ENCODE measurements at regions not wholly inside any gene's neighbourhood (a gene's known extent, or its start where the extent isn't known, plus 50 kb on each side); places are given as distances from the start of the nearest gene placed in this dataset.
"Not testable (repeated sequence)": the region's sequence is repeated elsewhere in the genome, so short reads cannot be mapped to it uniquely, and the experiment has no call there.

DNA sequence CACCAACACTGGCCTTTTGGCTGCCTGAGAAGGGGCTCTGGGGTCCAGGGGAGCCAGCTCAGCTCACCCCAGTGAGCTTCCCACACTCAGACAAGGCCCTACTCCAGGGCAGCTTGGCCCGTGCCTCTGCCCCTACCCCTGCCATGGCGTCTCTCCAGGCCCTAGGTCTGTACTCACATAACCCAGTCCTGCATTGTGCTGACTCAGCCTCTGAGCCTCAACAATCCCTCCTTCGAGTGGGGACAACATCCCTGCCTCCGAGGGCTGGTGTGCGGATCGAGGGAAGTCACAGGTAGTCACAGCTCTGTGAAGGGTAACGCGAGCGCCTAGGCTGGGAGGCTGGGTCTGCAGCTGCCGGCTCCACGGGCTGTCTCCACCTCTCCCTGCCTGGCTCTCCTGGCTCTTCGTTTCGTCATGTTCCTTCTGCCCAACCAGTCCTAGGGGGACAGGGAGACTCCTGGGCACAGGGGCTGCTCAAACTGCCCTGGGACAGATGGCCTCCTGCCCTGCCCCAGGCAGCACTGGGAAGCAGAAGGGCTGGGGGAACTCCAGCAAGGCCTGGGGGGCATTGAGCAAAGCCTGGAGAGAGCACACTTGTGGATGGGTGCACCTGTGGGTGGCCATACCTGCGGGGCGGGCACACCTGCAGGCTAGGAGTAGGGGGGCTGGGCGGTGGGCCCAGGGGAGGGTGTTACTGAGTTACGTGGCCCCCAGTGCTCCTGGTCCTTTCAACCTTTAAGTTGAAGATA lies 74.6 kb downstream of the RRM2 start:
- no peak for FAIRE-seq
- TF ChIP-seq TAF1 (IDR thresholded peaks at IDR 0.05; ENCODE audit: low read depth, low read length) = no peak
- TF ChIP-seq POU2F2 (IDR thresholded peaks at IDR 0.05; ENCODE audit: low read depth, low read length) = no peak
- TF ChIP-seq SPI1 (IDR thresholded peaks at IDR 0.05; ENCODE audit: low read depth, low read length) = no peak
- no peak for TF ChIP-seq POLR2AphosphoS5 (IDR thresholded peaks at IDR 0.05; ENCODE audit: low read depth, low read length)
- no peak for TF ChIP-seq PAX5 (IDR thresholded peaks at IDR 0.05; ENCODE audit: insufficient read depth, low read length, severe bottlenecking)
- TF ChIP-seq POLR2A (IDR thresholded peaks at IDR 0.05; ENCODE audit: low read depth, low read length) = no peak
- DNase-seq (ENCODE audit: insufficient read length, low spot score) = no peak

DNA sequence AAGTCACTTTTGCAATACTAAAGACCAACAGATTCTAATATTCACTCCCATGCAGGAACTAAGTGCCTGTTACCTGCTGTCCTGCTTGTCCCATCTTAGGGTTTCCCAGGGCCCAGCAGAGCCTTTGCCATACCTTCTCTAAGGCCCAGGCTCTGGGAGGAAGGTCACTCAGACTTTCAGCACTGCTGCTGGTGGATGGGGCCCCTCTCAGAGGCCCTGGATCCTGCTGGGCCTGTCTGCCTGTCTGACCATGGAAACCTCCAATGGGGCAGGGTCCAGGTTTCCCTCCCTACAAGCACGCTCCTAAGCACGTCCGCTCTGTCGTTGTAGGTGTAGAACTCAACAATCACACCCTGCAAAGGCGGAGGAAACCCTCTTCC lies 75.1 kb downstream of the RRM2 start:
- DNase-seq (ENCODE audit: insufficient read length, low spot score) (no peak), FAIRE-seq (no peak)
- TF ChIP-seq POU2F2 (IDR thresholded peaks at IDR 0.05; ENCODE audit: low read depth, low read length) (no peak), POLR2AphosphoS5 (IDR thresholded peaks at IDR 0.05; ENCODE audit: low read depth, low read length) (no peak), PAX5 (IDR thresholded peaks at IDR 0.05; ENCODE audit: insufficient read depth, low read length, severe bottlenecking) (no peak), POLR2A (IDR thresholded peaks at IDR 0.05; ENCODE audit: low read depth, low read length) (no peak), TAF1 (IDR thresholded peaks at IDR 0.05; ENCODE audit: low read depth, low read length) (no peak), SPI1 (IDR thresholded peaks at IDR 0.05; ENCODE audit: low read depth, low read length) (no peak)

DNA sequence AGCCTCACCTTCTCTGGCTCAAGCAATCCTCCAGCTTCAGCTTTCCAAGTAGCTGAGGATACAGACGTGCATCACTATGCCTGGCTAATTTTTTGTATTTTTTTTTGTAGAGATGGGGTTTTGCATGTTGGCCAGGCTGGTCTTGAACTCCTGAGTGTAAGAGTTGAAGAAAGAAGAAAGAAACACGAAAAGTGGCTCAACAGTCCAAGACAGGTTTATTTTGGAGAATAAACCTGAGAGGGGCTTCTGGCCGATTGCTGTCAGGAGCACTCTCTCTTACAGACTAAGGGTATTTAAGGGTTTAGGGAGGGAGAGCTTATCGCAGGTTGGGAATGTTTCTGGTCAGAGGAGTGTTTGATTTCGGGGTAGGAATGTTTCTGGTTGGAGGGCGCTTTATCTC lies 75.9 kb downstream of the RRM2 start:
- FAIRE-seq; DNase-seq (ENCODE audit: insufficient read length, low spot score): not testable (repeated sequence)

GRCh38 chr2:10201201-10201600 lies 78.7 kb downstream of the RRM2 start:
- TF ChIP-seq POU2F2 (IDR thresholded peaks at IDR 0.05; ENCODE audit: low read depth, low read length) (no peak), PAX5 (IDR thresholded peaks at IDR 0.05; ENCODE audit: insufficient read depth, low read length, severe bottlenecking) (no peak), POLR2AphosphoS5 (IDR thresholded peaks at IDR 0.05; ENCODE audit: low read depth, low read length) (no peak), POLR2A (IDR thresholded peaks at IDR 0.05; ENCODE audit: low read depth, low read length) (no peak), SPI1 (IDR thresholded peaks at IDR 0.05; ENCODE audit: low read depth, low read length) (no peak), TAF1 (IDR thresholded peaks at IDR 0.05; ENCODE audit: low read depth, low read length) (no peak)
- DNase-seq (ENCODE audit: insufficient read length, low spot score) (no peak), FAIRE-seq (no peak)

DNA sequence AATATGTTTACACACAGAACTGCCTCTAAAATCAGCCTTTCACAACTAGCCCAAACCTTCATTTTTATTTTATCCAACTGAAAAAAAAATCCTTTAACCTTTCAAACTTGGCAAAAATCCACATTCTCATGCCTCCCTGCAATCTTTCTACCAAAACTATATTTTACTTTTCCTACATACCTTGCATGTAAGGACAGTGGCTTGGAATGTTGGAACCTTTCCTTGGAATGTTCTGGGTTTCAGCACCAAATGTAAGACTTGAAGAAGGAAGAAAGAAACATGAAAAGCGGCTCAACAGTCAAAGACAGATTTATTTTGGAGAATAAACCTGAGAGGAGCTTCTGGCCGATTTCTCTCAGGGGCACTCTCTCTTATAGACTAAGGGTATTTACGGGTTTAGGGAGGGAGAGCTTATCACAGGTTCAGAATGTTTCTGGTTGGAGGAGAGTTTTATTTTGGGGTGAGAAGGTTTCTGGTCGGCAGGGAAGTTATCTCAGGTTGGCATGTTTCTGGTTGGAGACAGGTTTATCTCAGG lies 79.7 kb downstream of the RRM2 start:
- TF ChIP-seq SPI1 (IDR thresholded peaks at IDR 0.05; ENCODE audit: low read depth, low read length) = no peak
- TF ChIP-seq POLR2A (IDR thresholded peaks at IDR 0.05; ENCODE audit: low read depth, low read length) = no peak
- DNase-seq (ENCODE audit: insufficient read length, low spot score) (no peak), FAIRE-seq (no peak)

- TF ChIP-seq POU2F2 (IDR thresholded peaks at IDR 0.05; ENCODE audit: low read depth, low read length) (no peak), SPI1 (IDR thresholded peaks at IDR 0.05; ENCODE audit: low read depth, low read length) (no peak), TAF1 (IDR thresholded peaks at IDR 0.05; ENCODE audit: low read depth, low read length) (no peak), POLR2A (IDR thresholded peaks at IDR 0.05; ENCODE audit: low read depth, low read length) (no peak), POLR2AphosphoS5 (IDR thresholded peaks at IDR 0.05; ENCODE audit: low read depth, low read length) (no peak), PAX5 (IDR thresholded peaks at IDR 0.05; ENCODE audit: insufficient read depth, low read length, severe bottlenecking) (no peak)
- FAIRE-seq (no peak), DNase-seq (ENCODE audit: insufficient read length, low spot score) (no peak)
Observed at GRCh38 chr2:10204326-10205161, 82.0 kb downstream of the RRM2 start.

GRCh38 chr2:10205162-10205475 lies 82.6 kb downstream of the RRM2 start:
- no peak for FAIRE-seq
- no peak for TF ChIP-seq TAF1 (IDR thresholded peaks at IDR 0.05; ENCODE audit: low read depth, low read length)
- no peak for TF ChIP-seq POU2F2 (IDR thresholded peaks at IDR 0.05; ENCODE audit: low read depth, low read length)
- no peak for TF ChIP-seq POLR2A (IDR thresholded peaks at IDR 0.05; ENCODE audit: low read depth, low read length)
- no peak for TF ChIP-seq PAX5 (IDR thresholded peaks at IDR 0.05; ENCODE audit: insufficient read depth, low read length, severe bottlenecking)
- TF ChIP-seq POLR2AphosphoS5 (IDR thresholded peaks at IDR 0.05; ENCODE audit: low read depth, low read length) = no peak
- no peak for TF ChIP-seq SPI1 (IDR thresholded peaks at IDR 0.05; ENCODE audit: low read depth, low read length)
- no peak for DNase-seq (ENCODE audit: insufficient read length, low spot score)

DNA sequence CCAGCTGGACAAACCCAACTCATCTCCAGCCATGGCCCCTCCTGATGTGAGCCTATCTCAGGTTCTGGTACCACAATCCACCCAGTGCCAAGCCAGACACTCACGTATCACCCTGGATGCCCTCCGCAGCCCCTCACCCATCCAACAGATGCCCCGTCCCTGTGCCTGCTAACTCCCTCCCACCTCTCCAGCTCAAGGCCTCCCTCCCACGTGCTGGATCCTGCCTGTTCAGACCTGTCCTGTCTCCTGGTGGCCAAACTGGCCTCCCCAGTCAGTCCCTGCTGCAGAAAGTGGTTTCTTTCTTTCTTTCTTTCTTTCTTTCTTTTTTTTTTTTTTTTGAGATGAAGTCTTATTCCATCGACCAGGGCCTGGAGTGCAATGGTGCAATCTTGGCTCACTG lies 86.2 kb downstream of the RRM2 start:
- DNase-seq (ENCODE audit: insufficient read length, low spot score) (no peak), FAIRE-seq (no peak)
- no peak for TF ChIP-seq TAF1 (IDR thresholded peaks at IDR 0.05; ENCODE audit: low read depth, low read length)
- no peak for TF ChIP-seq POU2F2 (IDR thresholded peaks at IDR 0.05; ENCODE audit: low read depth, low read length)
- TF ChIP-seq POLR2AphosphoS5 (IDR thresholded peaks at IDR 0.05; ENCODE audit: low read depth, low read length) = no peak
- TF ChIP-seq SPI1 (IDR thresholded peaks at IDR 0.05; ENCODE audit: low read depth, low read length) = no peak
- no peak for TF ChIP-seq POLR2A (IDR thresholded peaks at IDR 0.05; ENCODE audit: low read depth, low read length)
- no peak for TF ChIP-seq PAX5 (IDR thresholded peaks at IDR 0.05; ENCODE audit: insufficient read depth, low read length, severe bottlenecking)

DNA sequence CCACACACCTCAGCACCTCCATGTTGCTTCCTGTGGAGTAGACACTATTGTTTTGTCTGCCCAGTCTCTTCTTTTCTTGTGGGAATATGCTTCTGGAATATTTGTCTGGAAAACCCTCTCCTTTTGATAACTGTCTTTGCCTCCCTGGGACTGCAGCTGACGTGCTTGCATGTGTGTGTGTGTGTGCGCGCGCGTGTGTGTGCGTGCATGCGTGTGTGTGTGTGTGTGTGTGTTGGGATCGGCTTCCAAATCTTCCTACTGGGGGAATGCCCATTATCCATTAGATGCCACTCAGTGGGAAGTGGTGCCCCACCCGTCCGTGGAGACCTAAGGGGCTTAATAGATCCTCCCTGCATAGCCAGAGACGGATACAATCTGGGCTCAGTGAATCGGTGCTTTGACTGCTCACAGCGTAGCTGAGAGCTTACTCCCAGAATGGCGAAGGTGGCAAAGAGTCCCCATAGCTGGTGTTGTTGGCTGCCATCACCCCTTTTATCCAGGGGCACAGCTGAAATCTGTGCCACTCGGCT lies 86.9 kb downstream of the RRM2 start:
- DNase-seq (ENCODE audit: insufficient read length, low spot score) = no peak
- FAIRE-seq = no peak
- TF ChIP-seq POU2F2 (IDR thresholded peaks at IDR 0.05; ENCODE audit: low read depth, low read length) (no peak), SPI1 (IDR thresholded peaks at IDR 0.05; ENCODE audit: low read depth, low read length) (no peak), POLR2A (IDR thresholded peaks at IDR 0.05; ENCODE audit: low read depth, low read length) (no peak), POLR2AphosphoS5 (IDR thresholded peaks at IDR 0.05; ENCODE audit: low read depth, low read length) (no peak), PAX5 (IDR thresholded peaks at IDR 0.05; ENCODE audit: insufficient read depth, low read length, severe bottlenecking) (no peak), TAF1 (IDR thresholded peaks at IDR 0.05; ENCODE audit: low read depth, low read length) (no peak)
